Activated CD4-positive, alpha-beta T cell treated with anti-CD3 and anti-CD28 coated beads, Interleukin-2, Interleukin-4, amounts not matched to agents 100 ng/mL and 50 ng/mL, durations not matched to agents 16 hours and 8 hours (primary cell): ENCODE measurements at regions not wholly inside any gene's neighbourhood (a gene's known extent, or its start where the extent isn't known, plus 50 kb on each side); places are given as distances from the start of the nearest gene placed in this dataset.
"Not testable (repeated sequence)": the region's sequence is repeated elsewhere in the genome, so short reads cannot be mapped to it uniquely, and the experiment has no call there.

Experiments used
- DNase-seq: peaks from one replicate; pipeline ENCODE4 v3.0.0-alpha.2; 2020; ENCODE audit warnings: low spot score

GRCh38 chr12:47348206-47348605 lies 268.4 kb upstream of the AMIGO2 start:
- no peak for DNase-seq

GRCh38 chr12:47346251-47347019 lies 266.7 kb upstream of the AMIGO2 start:
- no peak for DNase-seq

- no peak for DNase-seq
These were observed 264.2 kb upstream of the AMIGO2 start for GRCh38 chr12:47343684-47344567.

- no peak for DNase-seq
These were observed 260.8 kb upstream of the AMIGO2 start for GRCh38 chr12:47340411-47341015.

- DNase-seq, result no peak
These were observed 257.8 kb upstream of the AMIGO2 start for GRCh38 chr12:47337581-47337980.

DNA sequence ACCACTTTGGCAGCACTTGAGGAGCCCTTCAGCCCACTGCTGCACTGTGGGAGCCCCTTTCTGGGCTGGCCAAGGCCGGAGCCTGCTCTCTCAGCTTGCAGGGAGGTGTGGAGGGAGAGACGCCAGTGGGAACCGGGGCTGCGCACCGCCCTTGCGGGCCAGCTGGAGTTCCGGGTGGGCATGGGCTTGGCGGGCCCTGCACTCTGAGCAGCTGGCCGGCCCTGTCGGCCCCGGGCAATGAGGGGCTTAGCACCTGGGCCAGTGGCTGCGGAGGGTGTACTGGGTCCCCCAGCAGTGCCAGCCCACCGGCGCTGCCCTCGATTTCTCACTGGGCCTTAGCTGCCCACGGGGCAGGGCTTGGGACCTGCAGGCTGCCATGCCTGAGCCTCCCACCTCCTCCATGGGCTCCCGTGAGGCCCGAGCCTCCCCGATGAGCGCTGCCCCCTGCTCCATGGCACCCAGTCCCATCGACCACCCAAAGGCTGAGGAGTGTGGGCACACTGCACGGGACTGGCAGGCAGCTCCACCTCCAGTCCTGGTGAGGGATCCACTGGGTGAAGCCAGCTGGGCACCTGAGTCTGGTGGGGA lies 253.6 kb upstream of the AMIGO2 start:
- DNase-seq, result not testable (repeated sequence)

DNA sequence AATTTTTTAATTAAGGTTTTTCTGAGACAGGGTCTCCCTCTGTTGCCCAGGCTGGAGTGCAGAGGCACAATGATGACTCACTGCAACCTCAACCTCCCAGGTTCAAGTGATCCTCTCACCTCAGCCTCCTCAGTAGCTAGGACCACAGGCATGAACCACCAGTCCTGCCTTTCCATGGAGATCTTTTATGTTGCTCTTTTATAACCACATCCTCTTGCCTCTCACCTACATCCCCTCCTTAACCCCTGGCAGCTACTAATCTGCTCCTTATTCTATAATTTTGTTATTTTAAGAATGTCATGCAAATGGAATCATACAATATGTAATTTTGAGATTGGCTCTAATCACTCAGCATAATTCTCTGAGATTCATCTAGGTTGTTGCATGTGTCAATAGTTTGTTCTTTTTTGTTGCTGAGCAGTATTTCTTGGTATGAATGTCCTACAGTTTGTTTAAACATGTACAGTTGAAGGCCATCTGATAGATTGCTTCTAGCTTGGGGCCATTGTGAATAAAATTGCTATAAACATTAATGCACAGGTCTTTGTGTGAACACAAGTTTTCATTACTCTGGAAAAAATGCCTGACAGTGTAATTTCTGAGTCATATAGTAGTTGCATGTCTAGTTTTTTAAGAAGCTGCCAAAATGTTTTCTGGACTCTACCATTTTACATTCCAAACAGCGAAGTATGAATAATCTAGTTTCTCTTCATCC lies 249.2 kb upstream of the AMIGO2 start:
- DNase-seq, result no peak

DNA sequence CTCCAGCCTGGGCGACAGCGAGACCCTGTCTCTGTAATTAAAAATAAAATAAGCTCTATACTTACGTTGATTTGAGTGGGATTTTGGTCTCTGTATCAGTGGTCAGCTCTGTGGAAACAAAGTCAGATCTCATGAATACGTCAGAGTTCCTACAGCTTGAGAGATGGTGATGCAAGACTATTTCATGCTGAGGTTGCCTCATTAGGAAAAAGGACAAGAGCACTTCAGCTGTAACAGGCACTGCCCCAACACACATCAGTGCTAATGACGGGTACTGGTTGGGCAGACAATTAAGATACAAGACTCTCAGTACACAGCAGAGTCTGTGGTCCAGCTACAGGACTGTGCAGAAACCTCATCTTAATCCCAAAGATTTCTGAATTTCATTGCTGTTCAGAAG lies 246.4 kb upstream of the AMIGO2 start:
- no peak for DNase-seq

GRCh38 chr12:47323802-47324201 lies 244.0 kb upstream of the AMIGO2 start:
- DNase-seq, result no peak

GRCh38 chr12:47321436-47321835 lies 241.7 kb upstream of the AMIGO2 start:
- no peak for DNase-seq

DNA sequence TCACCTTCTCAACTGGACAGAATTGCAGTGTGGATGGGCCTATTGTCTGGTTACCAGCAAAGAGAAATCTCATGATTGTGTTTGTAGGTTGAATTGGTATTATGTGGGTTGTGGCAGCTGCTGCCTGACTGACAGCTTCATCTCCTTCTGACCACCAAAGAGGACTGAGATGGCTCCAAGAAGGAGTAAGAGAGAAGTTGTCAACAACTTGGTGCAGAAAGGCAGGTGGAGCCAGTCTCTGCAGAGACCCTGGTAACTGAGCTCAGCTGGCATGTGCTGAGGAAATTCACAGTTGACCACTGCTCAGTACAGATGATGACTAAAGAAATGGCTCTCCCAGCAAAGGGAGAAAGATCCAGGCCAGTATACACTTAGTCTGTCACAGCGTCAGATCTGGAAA lies 240.0 kb upstream of the AMIGO2 start:
- no peak for DNase-seq

DNA sequence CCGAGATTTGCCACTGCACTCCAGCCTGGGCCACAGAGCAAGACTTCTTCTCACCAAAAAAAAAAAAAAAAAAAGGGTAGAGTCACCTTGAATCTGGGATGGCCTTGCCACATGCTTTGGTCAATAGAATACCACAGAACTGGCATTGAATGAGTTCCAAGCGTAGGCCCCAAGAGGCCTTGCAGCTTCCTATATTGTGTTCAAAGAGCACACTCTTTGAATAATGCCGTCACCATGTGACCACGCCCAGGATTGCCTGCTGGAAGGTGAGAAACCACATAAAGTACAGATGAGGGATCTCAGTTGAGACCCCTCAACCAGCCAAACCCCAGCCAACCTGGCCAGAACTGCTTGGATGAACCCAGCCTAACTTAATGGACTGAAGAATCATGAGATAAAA lies 239.2 kb upstream of the AMIGO2 start:
- no peak for DNase-seq

GRCh38 chr12:47317175-47317915 lies 237.6 kb upstream of the AMIGO2 start:
- DNase-seq, result peak; percentile 24

GRCh38 chr12:47316609-47317049 lies 236.9 kb upstream of the AMIGO2 start:
- no peak for DNase-seq

GRCh38 chr12:47314996-47315395 lies 235.2 kb upstream of the AMIGO2 start:
- DNase-seq, result no peak

- no peak for DNase-seq
These were observed 233.2 kb upstream of the AMIGO2 start for GRCh38 chr12:47312808-47313426.

DNA sequence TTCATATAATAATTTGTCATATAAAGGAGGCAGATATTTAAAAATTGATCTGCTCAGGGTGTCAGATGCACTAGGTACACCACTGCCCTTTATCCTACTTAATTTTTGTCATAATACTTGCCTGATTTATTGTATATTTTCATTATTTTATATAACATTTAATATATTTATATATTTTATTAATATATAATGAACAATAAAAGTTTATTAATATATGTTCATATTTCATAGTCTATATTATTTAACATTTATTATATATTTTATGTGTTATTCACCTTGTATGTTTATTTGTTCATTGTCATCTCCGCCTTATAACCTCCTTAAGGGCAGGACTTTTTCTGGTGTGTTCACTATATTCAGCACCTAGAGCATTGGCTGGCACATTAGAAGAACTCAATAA lies 232.4 kb upstream of the AMIGO2 start:
- no peak for DNase-seq

DNA sequence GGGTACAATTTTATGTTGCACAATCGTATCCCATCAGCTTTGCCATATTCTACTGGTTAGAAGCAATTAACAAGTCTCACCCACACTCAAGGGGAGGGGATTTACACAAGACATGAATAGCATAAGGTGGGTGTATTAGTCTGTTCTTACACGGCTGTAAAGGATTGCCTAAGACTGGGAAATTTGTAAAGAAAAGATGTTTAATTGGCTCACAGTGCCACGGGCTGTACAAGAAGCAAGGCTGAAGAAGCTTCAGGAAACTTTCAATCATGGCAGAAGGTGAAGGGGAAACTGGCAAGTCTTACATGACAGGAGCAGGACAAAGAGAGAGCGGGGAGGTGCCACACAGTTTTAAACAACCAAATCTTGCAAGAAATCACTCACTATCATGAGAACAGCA lies 231.8 kb upstream of the AMIGO2 start:
- DNase-seq, result no peak

DNA sequence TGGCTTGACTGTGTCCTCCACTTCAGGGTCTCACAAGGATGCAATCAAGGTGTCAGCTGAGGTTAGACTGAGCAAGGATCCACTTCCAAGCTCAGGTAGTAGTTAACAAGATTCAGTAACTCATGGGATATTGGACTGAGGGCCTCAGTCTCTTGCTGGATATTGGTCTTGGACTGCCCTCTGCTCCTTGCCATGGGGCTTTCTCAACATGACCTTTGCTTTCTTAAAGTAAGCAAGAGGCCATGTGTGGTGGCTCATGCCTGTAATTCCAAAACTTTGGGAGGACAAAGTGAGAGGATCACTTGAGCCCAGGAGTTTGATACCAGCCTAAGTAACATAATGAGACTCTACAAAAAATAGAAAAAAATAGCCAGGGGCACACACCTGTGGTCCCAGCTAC lies 231.3 kb upstream of the AMIGO2 start:
- DNase-seq, result no peak

GRCh38 chr12:47308672-47309071 lies 228.9 kb upstream of the AMIGO2 start:
- DNase-seq, result no peak
